ENCODE measurements at regions not wholly inside any gene's neighbourhood (a gene's known extent, or its start where the extent isn't known, plus 50 kb on each side); places are given as distances from the start of the nearest gene placed in this dataset.
"Not testable (repeated sequence)": the region's sequence is repeated elsewhere in the genome, so short reads cannot be mapped to it uniquely, and the experiment has no call there.

- DNase-seq: not testable (repeated sequence)
Measured at GRCh38 chrX:3881898-3882552, 168.6 kb upstream of the PRKX start.

GRCh38 chrX:3881255-3881895, 167.9 kb upstream of the PRKX start:
- DNase-seq: not testable (repeated sequence)

- not testable (repeated sequence) for DNase-seq
Measured at GRCh38 chrX:3876393-3876792, 162.9 kb upstream of the PRKX start.

- not testable (repeated sequence) for DNase-seq
Measured at GRCh38 chrX:3875638-3876037, 162.2 kb upstream of the PRKX start.

GRCh38 chrX:3872226-3872879, 158.9 kb upstream of the PRKX start:
- DNase-seq: not testable (repeated sequence)

GRCh38 chrX:3867067-3867831, 153.8 kb upstream of the PRKX start:
- not testable (repeated sequence) for DNase-seq

- not testable (repeated sequence) for DNase-seq
Measured at GRCh38 chrX:3858332-3858731, 144.9 kb upstream of the PRKX start.

GRCh38 chrX:3843522-3844145, 130.2 kb upstream of the PRKX start:
- not testable (repeated sequence) for DNase-seq

- DNase-seq: not testable (repeated sequence)
Measured at GRCh38 chrX:3842822-3843521, 129.5 kb upstream of the PRKX start.

GRCh38 chrX:3838754-3839153, 125.3 kb upstream of the PRKX start:
- not testable (repeated sequence) for DNase-seq

GRCh38 chrX:3837958-3838643, 124.7 kb upstream of the PRKX start:
- DNase-seq: not testable (repeated sequence)

- not testable (repeated sequence) for DNase-seq
Measured at GRCh38 chrX:3837211-3837610, 123.8 kb upstream of the PRKX start.

GRCh38 chrX:3833761-3834542, 120.5 kb upstream of the PRKX start:
- DNase-seq: not testable (repeated sequence)

GRCh38 chrX:3830020-3830419, 116.6 kb upstream of the PRKX start:
- DNase-seq: not testable (repeated sequence)

- DNase-seq: not testable (repeated sequence)
Measured at GRCh38 chrX:3829041-3829531, 115.6 kb upstream of the PRKX start.

GRCh38 chrX:3828378-3829040, 115.1 kb upstream of the PRKX start:
- DNase-seq: not testable (repeated sequence)

- DNase-seq: not testable (repeated sequence)
Measured at GRCh38 chrX:3824008-3824407, 110.6 kb upstream of the PRKX start.

- DNase-seq: no peak
Measured at GRCh38 chrX:3820167-3820566, 106.7 kb upstream of the PRKX start.

- DNase-seq: not testable (repeated sequence)
Measured at GRCh38 chrX:3817480-3817879, 104.0 kb upstream of the PRKX start.

Data from KG1 (cell line).